GM23338 (cell line): ENCODE measurements at regions not wholly inside any gene's neighbourhood (a gene's known extent, or its start where the extent isn't known, plus 50 kb on each side); places are given as distances from the start of the nearest gene placed in this dataset.

Experiments used
- ATAC-seq: fragments of 200-7000 bp; cut with Tn5 transposase; 3 replicates; pipeline ENCODE4 v1.9.1; 2020
- DNase-seq: peaks from one replicate; pipeline ENCODE4 v3.0.0-alpha.2; 2015; ENCODE audit warnings: low spot score
- H2AFZ ChIP-seq: fragments of 200-600 bp; sonication (generic); 2 replicates; pipeline ENCODE4 v1.8.0; 2016; ENCODE audit warnings: antibody characterized with exemption, mild to moderate bottlenecking, moderate library complexity
- H3F3A ChIP-seq: fragments of 200-600 bp; sonication (generic); replicated peaks from 2 replicates; pipeline ENCODE4 v1.8.0; 2017; ENCODE audit warnings: antibody characterized with exemption, mixed run types, low read depth
- H3K27ac ChIP-seq: fragments of 200-600 bp; sonication (generic); 2 replicates; pipeline ENCODE4 v1.6.1; 2016; ENCODE audit warnings: low read depth
- H3K27me3 ChIP-seq: fragments of 200-600 bp; sonication (generic); 2 replicates; pipeline ENCODE4 v1.8.0; 2016; ENCODE audit warnings: mild to moderate bottlenecking, mixed run types, moderate library complexity; ENCODE audit not compliant: insufficient read depth
- H3K36me3 ChIP-seq: fragments of 200-600 bp; sonication (generic); 2 replicates; pipeline ENCODE4 v1.8.0; 2016; ENCODE audit warnings: mild to moderate bottlenecking; ENCODE audit not compliant: insufficient read depth
- H3K4me1 ChIP-seq: fragments of 200-600 bp; sonication (generic); 2 replicates; pipeline ENCODE4 v1.8.0; 2016; ENCODE audit warnings: mild to moderate bottlenecking, moderate library complexity; ENCODE audit not compliant: insufficient read depth
- H3K4me2 ChIP-seq: fragments of 200-600 bp; sonication (generic); 2 replicates; pipeline ENCODE4 v1.7.1; 2017; ENCODE audit warnings: mixed run types
- H3K4me3 ChIP-seq: fragments of 200-600 bp; sonication (generic); 2 replicates; pipeline ENCODE4 v1.6.1; 2016; ENCODE audit warnings: mixed run types
- H3K79me2 ChIP-seq: fragments of 200-600 bp; sonication (generic); replicated peaks from 2 replicates; pipeline ENCODE4 v1.8.0; 2017; ENCODE audit warnings: mild to moderate bottlenecking; ENCODE audit not compliant: insufficient read depth
- H3K9me2 ChIP-seq: fragments of 200-600 bp; sonication (generic); 2 replicates; pipeline ENCODE4 v1.8.0; 2017; ENCODE audit not compliant: insufficient read depth
- H4K20me1 ChIP-seq: fragments of 200-600 bp; sonication (generic); replicated peaks from 2 replicates; pipeline ENCODE4 v1.8.0; 2017; ENCODE audit warnings: mild to moderate bottlenecking; ENCODE audit not compliant: insufficient read depth
- H3K27ac Mint-ChIP-seq: 2 replicates; pipeline ENCODE4 v1.8.0; 2020; ENCODE audit warnings: inconsistent platforms, mild to moderate bottlenecking, moderate library complexity, mixed read lengths
- H3K27me3 Mint-ChIP-seq: 3 replicates; pipeline ENCODE4 v1.8.0; 2022; ENCODE audit warnings: low read depth, mild to moderate bottlenecking, moderate library complexity, mixed read lengths, inconsistent platforms; ENCODE audit not compliant: insufficient read depth, poor library complexity
- H3K36me3 Mint-ChIP-seq: 3 replicates; pipeline ENCODE4 v1.8.0; 2021; ENCODE audit warnings: low read depth, mild to moderate bottlenecking, inconsistent platforms, moderate library complexity, mixed read lengths
- H3K4me1 Mint-ChIP-seq: 3 replicates; pipeline ENCODE4 v1.8.0; 2020; ENCODE audit warnings: mild to moderate bottlenecking, inconsistent platforms, mixed read lengths
- H3K4me3 Mint-ChIP-seq: 3 replicates; pipeline ENCODE4 v1.8.0; 2021; ENCODE audit warnings: moderate library complexity, mild to moderate bottlenecking, inconsistent platforms, mixed read lengths
- H3K9me3 Mint-ChIP-seq: 3 replicates; pipeline ENCODE4 v1.8.0; 2020; ENCODE audit warnings: moderate library complexity, mild to moderate bottlenecking, inconsistent platforms, mixed read lengths
- CREB1 ChIP-seq: fragments of 250-450 bp; sonication (Bioruptor Pico); IDR thresholded peaks from 2 replicates; pipeline ENCODE4 v1.5.0; 2020; ENCODE audit warnings: low read depth, mild to moderate bottlenecking, moderate library complexity
- EZH2 ChIP-seq: fragments of 200-600 bp; sonication (generic); IDR thresholded peaks from one replicate; pipeline ENCODE4 v1.8.0; 2017; ENCODE audit warnings: antibody characterized with exemption, mild to moderate bottlenecking, low read depth; ENCODE audit not compliant: unreplicated experiment
- EZH2phosphoT487 ChIP-seq: fragments of 200-600 bp; sonication (generic); IDR thresholded peaks from one replicate; pipeline ENCODE4 v1.8.1; 2018; ENCODE audit warnings: antibody characterized with exemption; ENCODE audit not compliant: unreplicated experiment
- JUNB ChIP-seq: IDR thresholded peaks from one replicate; pipeline ENCODE4 v1.6.1; 2016; ENCODE audit warnings: antibody characterized with exemption; ENCODE audit not compliant: unreplicated experiment
- NANOG ChIP-seq: IDR thresholded peaks from 2 replicates; pipeline ENCODE4 v1.6.1; 2016; ENCODE audit warnings: antibody characterized with exemption, borderline replicate concordance
- POLR2AphosphoS5 ChIP-seq: IDR thresholded peaks from 2 replicates; pipeline ENCODE4 v1.6.1; 2016; ENCODE audit warnings: antibody characterized with exemption, low read depth
- STAT1 ChIP-seq: IDR thresholded peaks from one replicate; pipeline ENCODE4 v1.6.1; 2016; ENCODE audit warnings: antibody characterized with exemption; ENCODE audit not compliant: unreplicated experiment
- ZNF114 ChIP-seq: fragments of 250-450 bp; sonication (Bioruptor Pico); IDR thresholded peaks from 2 replicates; pipeline ENCODE4 v1.5.0; 2020; ENCODE audit warnings: mild to moderate bottlenecking, moderate library complexity
- ZNF331 ChIP-seq: fragments of 250-450 bp; sonication (Bioruptor Pico); IDR thresholded peaks from 2 replicates; pipeline ENCODE4 v1.5.0; 2020; ENCODE audit warnings: low read depth, mild to moderate bottlenecking, moderate library complexity
- TF ChIP-seq, protein P1 (sequence below): IDR thresholded peaks from one replicate; pipeline ENCODE4 v1.6.1; 2018; ENCODE audit warnings: antibody characterized with exemption; ENCODE audit not compliant: unreplicated experiment
- TF ChIP-seq, protein P2 (sequence below): IDR thresholded peaks from 2 replicates; pipeline ENCODE4 v1.6.1; 2016; ENCODE audit warnings: antibody characterized with exemption
- TF ChIP-seq, protein P3 (sequence below): fragments of 250-450 bp; sonication (Bioruptor Pico); IDR thresholded peaks from 2 replicates; pipeline ENCODE4 v1.5.0; 2020; ENCODE audit warnings: mild to moderate bottlenecking, moderate library complexity
- TF ChIP-seq, protein P4 (sequence below), 2 experiments: fragments of 200-600 bp in 1 of 2; sonication (generic) in 1 of 2; conservative IDR thresholded peaks; 2 replicates each; pipeline versions ENCODE4 v1.5.1 to v1.6.1; 2016 to 2017; ENCODE audit warnings: antibody characterized with exemption in 2 of 2, low read depth in 2 of 2, mild to moderate bottlenecking in 2 of 2, moderate library complexity in 1 of 2

DNA sequence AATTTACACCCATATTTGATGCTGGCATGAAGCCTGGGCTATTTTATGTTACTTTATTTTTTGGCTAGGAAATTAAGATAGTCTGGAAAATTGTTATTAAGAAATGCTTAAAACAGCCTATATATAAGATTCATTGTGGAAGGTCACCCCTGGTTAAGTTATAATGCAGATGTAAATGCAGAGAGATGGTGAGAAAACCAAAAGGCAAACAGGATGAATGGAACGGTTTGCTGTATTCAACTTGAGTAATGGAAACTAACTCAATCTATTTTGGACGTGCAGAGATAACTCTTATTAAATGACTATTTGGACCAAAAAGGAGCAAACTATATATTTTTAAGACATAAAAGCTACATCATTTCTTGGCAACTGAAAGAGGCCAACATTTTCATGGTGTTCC lies 446.3 kb upstream of the FRG1 start:
- H3K27ac ChIP-seq = no peak overlapping the region
- TF ChIP-seq EZH2phosphoT487 (no peak), ZNF331 (no peak), EZH2 (no peak), JUNB (no peak), POLR2AphosphoS5 (no peak), ZNF114 (CRISPR knock-in tag) (no peak), STAT1 (no peak), NANOG (no peak), CREB1 (CRISPR knock-in tag) (no peak)
- TF ChIP-seq, protein P1, sequence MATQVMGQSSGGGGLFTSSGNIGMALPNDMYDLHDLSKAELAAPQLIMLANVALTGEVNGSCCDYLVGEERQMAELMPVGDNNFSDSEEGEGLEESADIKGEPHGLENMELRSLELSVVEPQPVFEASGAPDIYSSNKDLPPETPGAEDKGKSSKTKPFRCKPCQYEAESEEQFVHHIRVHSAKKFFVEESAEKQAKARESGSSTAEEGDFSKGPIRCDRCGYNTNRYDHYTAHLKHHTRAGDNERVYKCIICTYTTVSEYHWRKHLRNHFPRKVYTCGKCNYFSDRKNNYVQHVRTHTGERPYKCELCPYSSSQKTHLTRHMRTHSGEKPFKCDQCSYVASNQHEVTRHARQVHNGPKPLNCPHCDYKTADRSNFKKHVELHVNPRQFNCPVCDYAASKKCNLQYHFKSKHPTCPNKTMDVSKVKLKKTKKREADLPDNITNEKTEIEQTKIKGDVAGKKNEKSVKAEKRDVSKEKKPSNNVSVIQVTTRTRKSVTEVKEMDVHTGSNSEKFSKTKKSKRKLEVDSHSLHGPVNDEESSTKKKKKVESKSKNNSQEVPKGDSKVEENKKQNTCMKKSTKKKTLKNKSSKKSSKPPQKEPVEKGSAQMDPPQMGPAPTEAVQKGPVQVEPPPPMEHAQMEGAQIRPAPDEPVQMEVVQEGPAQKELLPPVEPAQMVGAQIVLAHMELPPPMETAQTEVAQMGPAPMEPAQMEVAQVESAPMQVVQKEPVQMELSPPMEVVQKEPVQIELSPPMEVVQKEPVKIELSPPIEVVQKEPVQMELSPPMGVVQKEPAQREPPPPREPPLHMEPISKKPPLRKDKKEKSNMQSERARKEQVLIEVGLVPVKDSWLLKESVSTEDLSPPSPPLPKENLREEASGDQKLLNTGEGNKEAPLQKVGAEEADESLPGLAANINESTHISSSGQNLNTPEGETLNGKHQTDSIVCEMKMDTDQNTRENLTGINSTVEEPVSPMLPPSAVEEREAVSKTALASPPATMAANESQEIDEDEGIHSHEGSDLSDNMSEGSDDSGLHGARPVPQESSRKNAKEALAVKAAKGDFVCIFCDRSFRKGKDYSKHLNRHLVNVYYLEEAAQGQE = no peak
- TF ChIP-seq, protein P2, sequence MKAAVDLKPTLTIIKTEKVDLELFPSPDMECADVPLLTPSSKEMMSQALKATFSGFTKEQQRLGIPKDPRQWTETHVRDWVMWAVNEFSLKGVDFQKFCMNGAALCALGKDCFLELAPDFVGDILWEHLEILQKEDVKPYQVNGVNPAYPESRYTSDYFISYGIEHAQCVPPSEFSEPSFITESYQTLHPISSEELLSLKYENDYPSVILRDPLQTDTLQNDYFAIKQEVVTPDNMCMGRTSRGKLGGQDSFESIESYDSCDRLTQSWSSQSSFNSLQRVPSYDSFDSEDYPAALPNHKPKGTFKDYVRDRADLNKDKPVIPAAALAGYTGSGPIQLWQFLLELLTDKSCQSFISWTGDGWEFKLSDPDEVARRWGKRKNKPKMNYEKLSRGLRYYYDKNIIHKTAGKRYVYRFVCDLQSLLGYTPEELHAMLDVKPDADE = no peak
- TF ChIP-seq, protein P3, sequence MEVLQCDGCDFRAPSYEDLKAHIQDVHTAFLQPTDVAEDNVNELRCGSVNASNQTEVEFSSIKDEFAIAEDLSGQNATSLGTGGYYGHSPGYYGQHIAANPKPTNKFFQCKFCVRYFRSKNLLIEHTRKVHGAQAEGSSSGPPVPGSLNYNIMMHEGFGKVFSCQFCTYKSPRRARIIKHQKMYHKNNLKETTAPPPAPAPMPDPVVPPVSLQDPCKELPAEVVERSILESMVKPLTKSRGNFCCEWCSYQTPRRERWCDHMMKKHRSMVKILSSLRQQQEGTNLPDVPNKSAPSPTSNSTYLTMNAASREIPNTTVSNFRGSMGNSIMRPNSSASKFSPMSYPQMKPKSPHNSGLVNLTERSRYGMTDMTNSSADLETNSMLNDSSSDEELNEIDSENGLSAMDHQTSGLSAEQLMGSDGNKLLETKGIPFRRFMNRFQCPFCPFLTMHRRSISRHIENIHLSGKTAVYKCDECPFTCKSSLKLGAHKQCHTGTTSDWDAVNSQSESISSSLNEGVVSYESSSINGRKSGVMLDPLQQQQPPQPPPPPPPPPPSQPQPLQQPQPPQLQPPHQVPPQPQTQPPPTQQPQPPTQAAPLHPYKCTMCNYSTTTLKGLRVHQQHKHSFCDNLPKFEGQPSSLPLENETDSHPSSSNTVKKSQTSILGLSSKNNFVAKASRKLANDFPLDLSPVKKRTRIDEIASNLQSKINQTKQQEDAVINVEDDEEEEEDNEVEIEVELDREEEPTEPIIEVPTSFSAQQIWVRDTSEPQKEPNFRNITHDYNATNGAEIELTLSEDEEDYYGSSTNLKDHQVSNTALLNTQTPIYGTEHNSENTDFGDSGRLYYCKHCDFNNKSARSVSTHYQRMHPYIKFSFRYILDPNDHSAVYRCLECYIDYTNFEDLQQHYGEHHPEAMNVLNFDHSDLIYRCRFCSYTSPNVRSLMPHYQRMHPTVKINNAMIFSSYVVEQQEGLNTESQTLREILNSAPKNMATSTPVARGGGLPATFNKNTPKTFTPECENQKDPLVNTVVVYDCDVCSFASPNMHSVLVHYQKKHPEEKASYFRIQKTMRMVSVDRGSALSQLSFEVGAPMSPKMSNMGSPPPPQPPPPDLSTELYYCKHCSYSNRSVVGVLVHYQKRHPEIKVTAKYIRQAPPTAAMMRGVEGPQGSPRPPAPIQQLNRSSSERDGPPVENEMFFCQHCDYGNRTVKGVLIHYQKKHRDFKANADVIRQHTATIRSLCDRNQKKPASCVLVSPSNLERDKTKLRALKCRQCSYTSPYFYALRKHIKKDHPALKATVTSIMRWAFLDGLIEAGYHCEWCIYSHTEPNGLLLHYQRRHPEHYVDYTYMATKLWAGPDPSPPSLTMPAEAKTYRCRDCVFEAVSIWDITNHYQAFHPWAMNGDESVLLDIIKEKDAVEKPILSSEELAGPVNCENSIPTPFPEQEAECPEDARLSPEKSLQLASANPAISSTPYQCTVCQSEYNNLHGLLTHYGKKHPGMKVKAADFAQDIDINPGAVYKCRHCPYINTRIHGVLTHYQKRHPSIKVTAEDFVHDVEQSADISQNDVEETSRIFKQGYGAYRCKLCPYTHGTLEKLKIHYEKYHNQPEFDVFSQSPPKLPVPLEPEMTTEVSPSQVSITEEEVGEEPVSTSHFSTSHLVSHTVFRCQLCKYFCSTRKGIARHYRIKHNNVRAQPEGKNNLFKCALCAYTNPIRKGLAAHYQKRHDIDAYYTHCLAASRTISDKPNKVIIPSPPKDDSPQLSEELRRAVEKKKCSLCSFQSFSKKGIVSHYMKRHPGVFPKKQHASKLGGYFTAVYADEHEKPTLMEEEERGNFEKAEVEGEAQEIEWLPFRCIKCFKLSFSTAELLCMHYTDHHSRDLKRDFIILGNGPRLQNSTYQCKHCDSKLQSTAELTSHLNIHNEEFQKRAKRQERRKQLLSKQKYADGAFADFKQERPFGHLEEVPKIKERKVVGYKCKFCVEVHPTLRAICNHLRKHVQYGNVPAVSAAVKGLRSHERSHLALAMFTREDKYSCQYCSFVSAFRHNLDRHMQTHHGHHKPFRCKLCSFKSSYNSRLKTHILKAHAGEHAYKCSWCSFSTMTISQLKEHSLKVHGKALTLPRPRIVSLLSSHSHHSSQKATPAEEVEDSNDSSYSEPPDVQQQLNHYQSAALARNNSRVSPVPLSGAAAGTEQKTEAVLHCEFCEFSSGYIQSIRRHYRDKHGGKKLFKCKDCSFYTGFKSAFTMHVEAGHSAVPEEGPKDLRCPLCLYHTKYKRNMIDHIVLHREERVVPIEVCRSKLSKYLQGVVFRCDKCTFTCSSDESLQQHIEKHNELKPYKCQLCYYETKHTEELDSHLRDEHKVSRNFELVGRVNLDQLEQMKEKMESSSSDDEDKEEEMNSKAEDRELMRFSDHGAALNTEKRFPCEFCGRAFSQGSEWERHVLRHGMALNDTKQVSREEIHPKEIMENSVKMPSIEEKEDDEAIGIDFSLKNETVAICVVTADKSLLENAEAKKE (CRISPR knock-in tag) = no peak
- TF ChIP-seq, protein P4, sequence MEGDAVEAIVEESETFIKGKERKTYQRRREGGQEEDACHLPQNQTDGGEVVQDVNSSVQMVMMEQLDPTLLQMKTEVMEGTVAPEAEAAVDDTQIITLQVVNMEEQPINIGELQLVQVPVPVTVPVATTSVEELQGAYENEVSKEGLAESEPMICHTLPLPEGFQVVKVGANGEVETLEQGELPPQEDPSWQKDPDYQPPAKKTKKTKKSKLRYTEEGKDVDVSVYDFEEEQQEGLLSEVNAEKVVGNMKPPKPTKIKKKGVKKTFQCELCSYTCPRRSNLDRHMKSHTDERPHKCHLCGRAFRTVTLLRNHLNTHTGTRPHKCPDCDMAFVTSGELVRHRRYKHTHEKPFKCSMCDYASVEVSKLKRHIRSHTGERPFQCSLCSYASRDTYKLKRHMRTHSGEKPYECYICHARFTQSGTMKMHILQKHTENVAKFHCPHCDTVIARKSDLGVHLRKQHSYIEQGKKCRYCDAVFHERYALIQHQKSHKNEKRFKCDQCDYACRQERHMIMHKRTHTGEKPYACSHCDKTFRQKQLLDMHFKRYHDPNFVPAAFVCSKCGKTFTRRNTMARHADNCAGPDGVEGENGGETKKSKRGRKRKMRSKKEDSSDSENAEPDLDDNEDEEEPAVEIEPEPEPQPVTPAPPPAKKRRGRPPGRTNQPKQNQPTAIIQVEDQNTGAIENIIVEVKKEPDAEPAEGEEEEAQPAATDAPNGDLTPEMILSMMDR (conservative IDR thresholded peaks at IDR 0.05; ENCODE audit: low read depth in 2 of 2) = no peak
- Mint-ChIP-seq H3K27ac (no peak overlapping the region), H3K4me1 (no peaks in the 10 kb centered on the region), H3K4me3 (no peak overlapping the region), H3K9me3 (peaks cover 60% of the 10 kb centered on the region), H3K27me3 (peaks cover 5% of the 10 kb centered on the region), H3K36me3 (peaks cover 10% of the 10 kb centered on the region)
- no peak overlapping the region for H3K4me3 ChIP-seq
- DNase-seq (no peak), ATAC-seq (no peak)
- no peaks in the 10 kb centered on the region for H3K79me2 ChIP-seq
- no peaks in the 10 kb centered on the region for H3K4me1 ChIP-seq
- H3K27me3 ChIP-seq = no peaks in the 10 kb centered on the region
- H3F3A ChIP-seq = no peaks in the 10 kb centered on the region
- no peaks in the 10 kb centered on the region for H4K20me1 ChIP-seq
- H2AFZ ChIP-seq = no peak overlapping the region
- H3K9me2 ChIP-seq = no peaks in the 10 kb centered on the region
- no peaks in the 10 kb centered on the region; the same call in 1 of the 2 replicates for H3K36me3 ChIP-seq
- H3K4me2 ChIP-seq = no peak overlapping the region
